Trophoblast cell (in vitro differentiated cells and primary cell): ENCODE measurements at regions not wholly inside any gene's neighbourhood (a gene's known extent, or its start where the extent isn't known, plus 50 kb on each side); places are given as distances from the start of the nearest gene placed in this dataset.

Experiments used
- DNase-seq, 2 donors: peaks; one replicate each; pipeline ENCODE4 v3.0.0-alpha.2; 2016
- H2AFZ ChIP-seq: 2 replicates; pipeline ENCODE4 v1.6.1; 2013; ENCODE audit warnings: low read length, moderate library complexity, mild to moderate bottlenecking; ENCODE audit not compliant: insufficient read depth, poor library complexity
- H2AK5ac ChIP-seq: 2 replicates; pipeline ENCODE4 v1.6.1; 2013; ENCODE audit warnings: mild to moderate bottlenecking, low read length
- H2BK120ac ChIP-seq: 2 replicates; pipeline ENCODE4 v1.6.1; 2013; ENCODE audit warnings: low read length, mild to moderate bottlenecking, moderate library complexity; ENCODE audit not compliant: insufficient read depth, poor library complexity
- H2BK12ac ChIP-seq: 2 replicates; pipeline ENCODE4 v1.6.1; 2013; ENCODE audit warnings: mild to moderate bottlenecking, low read length, moderate library complexity
- H2BK5ac ChIP-seq: 2 replicates; pipeline ENCODE4 v1.6.1; 2013; ENCODE audit warnings: low read length, low read depth, moderate library complexity, mild to moderate bottlenecking; ENCODE audit not compliant: poor library complexity
- H3K14ac ChIP-seq: 2 replicates; pipeline ENCODE4 v1.6.1; 2013; ENCODE audit warnings: mild to moderate bottlenecking, low read length
- H3K18ac ChIP-seq: 2 replicates; pipeline ENCODE4 v1.6.1; 2013; ENCODE audit warnings: mild to moderate bottlenecking, low read length
- H3K23ac ChIP-seq: 2 replicates; pipeline ENCODE4 v1.6.1; 2013; ENCODE audit warnings: low read length
- H3K27ac ChIP-seq: 2 replicates; pipeline ENCODE4 v1.5.1; 2013; ENCODE audit warnings: low read depth, mild to moderate bottlenecking, inconsistent platforms, low read length, moderate library complexity
- H3K27me3 ChIP-seq: 2 replicates; pipeline ENCODE4 v1.6.1; 2013; ENCODE audit warnings: inconsistent platforms, mild to moderate bottlenecking, low read length, moderate library complexity; ENCODE audit not compliant: insufficient read depth
- H3K36me3 ChIP-seq, 2 experiments: 1 replicate in 1 of 2; 2 replicates in 1 of 2; pipeline ENCODE4 v1.6.1; 2013; ENCODE audit warnings: low read length in 2 of 2, mild to moderate bottlenecking in 2 of 2, moderate library complexity in 1 of 2; ENCODE audit not compliant: insufficient read depth in 2 of 2, control insufficient read depth in 1 of 2
- H3K4ac ChIP-seq: 2 replicates; pipeline ENCODE4 v1.6.1; 2013; ENCODE audit warnings: low read depth, mild to moderate bottlenecking, low read length, moderate library complexity
- H3K4me1 ChIP-seq, 2 experiments: 1 replicate in 1 of 2; 2 replicates in 1 of 2; pipeline ENCODE4 v1.6.1; 2013; ENCODE audit warnings: low read length in 2 of 2, mild to moderate bottlenecking in 2 of 2, moderate library complexity in 1 of 2; ENCODE audit not compliant: insufficient read depth in 2 of 2, control insufficient read depth in 1 of 2
- H3K4me2 ChIP-seq: 2 replicates; pipeline ENCODE4 v1.6.1; 2013; ENCODE audit warnings: inconsistent platforms, mild to moderate bottlenecking, low read length, moderate library complexity
- H3K4me3 ChIP-seq: 2 replicates; pipeline ENCODE4 v1.5.1; 2013; ENCODE audit warnings: mild to moderate bottlenecking, low read depth, low read length, inconsistent platforms
- H3K79me1 ChIP-seq: one replicate; pipeline ENCODE4 v1.6.1; 2013; ENCODE audit warnings: low read length
- H3K79me2 ChIP-seq: 2 replicates; pipeline ENCODE4 v1.6.1; 2013; ENCODE audit warnings: low read length, mild to moderate bottlenecking; ENCODE audit not compliant: control insufficient read depth, insufficient read depth, poor library complexity
- H3K9ac ChIP-seq: 2 replicates; pipeline ENCODE4 v1.6.1; 2013; ENCODE audit warnings: mild to moderate bottlenecking, low read length
- H3K9me3 ChIP-seq: 2 replicates; pipeline ENCODE4 v1.6.1; 2013; ENCODE audit warnings: low read depth, mild to moderate bottlenecking, control low read depth, inconsistent platforms, low read length; ENCODE audit not compliant: insufficient read depth
- H4K12ac ChIP-seq: 2 replicates; pipeline ENCODE4 v1.6.1; 2013; ENCODE audit warnings: low read depth, mild to moderate bottlenecking, low read length, moderate library complexity
- H4K8ac ChIP-seq: 2 replicates; pipeline ENCODE4 v1.6.1; 2013; ENCODE audit warnings: low read depth, mild to moderate bottlenecking, low read length, moderate library complexity
- H4K91ac ChIP-seq: one replicate; pipeline ENCODE4 v1.6.1; 2013; ENCODE audit warnings: low read depth, mild to moderate bottlenecking, low read length, moderate library complexity
- WGBS: extraction: QIAGEN DNeasy Blood & Tissue Kit; methylation state at CpG from one replicate; pipeline ENCODE4 v1.1.7; 2013; ENCODE audit warnings: missing lambda C conversion rate; ENCODE audit not compliant: insufficient read length, insufficient coverage; ENCODE audit errors: extremely low coverage; 5-methylcytosine and 5-hydroxymethylcytosine counted together

DNA sequence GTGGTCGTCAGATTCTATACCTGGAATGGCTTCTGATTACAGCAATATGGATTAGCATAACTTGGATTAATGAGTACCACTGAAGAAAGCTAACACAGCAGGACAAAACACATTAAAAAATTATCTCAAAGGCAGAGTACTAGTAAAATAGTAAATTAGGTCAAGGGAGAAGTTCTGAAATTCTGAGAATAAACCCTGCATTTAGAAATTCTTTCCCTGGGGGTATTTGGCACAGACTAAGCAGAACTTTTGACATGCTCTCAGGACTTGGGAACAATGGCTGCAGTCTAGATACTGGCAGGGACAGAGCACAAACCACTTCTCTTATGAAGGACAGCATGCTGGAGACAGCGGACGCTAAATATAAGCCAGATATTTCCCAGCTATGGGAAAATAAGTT lies 85.6 kb upstream of the GRIA4 start:
- peak in 1 of 2 donors; percentile 25 for DNase-seq
- Histone ChIP-seq H3K18ac (no peak overlapping the region), H3K27ac (no peak overlapping the region), H4K91ac (no peak overlapping the region), H2BK120ac (no peak overlapping the region), H3K79me1 (no peaks in the 10 kb centered on the region), H2BK12ac (no peak overlapping the region), H3K36me3 (no peaks in the 10 kb centered on the region), H3K9ac (no peak overlapping the region), H2BK5ac (no peak overlapping the region), H3K9me3 (no peaks in the 10 kb centered on the region), H2AFZ (no peak overlapping the region), H3K14ac (no peak overlapping the region), H3K79me2 (no peaks in the 10 kb centered on the region), H3K4me3 (no peak overlapping the region), H3K4me1 (no peaks in the 10 kb centered on the region), H3K23ac (no peak overlapping the region), H2AK5ac (no peak overlapping the region), H3K4me2 (no peak overlapping the region), H4K12ac (no peak overlapping the region), H3K4ac (no peak overlapping the region), H4K8ac (no peak overlapping the region), H3K27me3 (no peaks in the 10 kb centered on the region)
- WGBS = no CpG with 5 or more reads among the region's 3 CpGs

DNA sequence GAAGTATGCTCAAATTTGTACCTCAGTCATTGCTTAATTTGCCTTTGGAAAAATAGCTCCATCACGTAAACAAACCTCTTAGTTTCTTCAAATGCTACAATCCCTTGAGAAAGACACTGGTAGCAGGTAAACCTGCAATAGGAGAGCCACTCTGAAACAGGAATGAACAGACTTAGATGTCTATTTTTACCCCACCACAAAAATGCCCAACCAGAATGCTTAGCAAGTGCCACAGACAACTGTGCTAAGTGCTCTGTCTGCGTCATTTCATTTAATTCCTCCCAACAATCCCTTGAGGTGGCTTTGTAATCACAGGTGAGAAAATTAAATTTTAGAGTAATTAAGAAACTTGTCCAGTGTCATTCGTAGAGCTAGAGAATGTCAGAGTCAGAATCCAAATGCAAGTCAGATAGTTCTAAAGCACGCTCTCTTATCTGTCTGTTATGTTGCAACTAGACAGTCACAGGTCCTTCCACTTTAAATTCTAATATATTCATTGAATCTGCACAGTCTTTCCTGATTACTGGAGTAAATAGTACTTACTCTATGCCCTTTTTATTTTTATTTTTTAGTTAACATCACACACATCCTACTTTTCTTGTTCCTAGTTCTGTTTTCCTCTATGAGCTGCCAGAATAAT lies 89.0 kb upstream of the GRIA4 start:
- H2AFZ ChIP-seq = no peak overlapping the region
- H3K23ac ChIP-seq = no peak overlapping the region
- no peaks in the 10 kb centered on the region for H3K27me3 ChIP-seq
- DNase-seq = no peak
- WGBS = no CpG with 5 or more reads among the region's 4 CpGs
- no peaks in the 10 kb centered on the region for H3K79me2 ChIP-seq
- H3K18ac ChIP-seq = no peak overlapping the region
- H4K12ac ChIP-seq = no peak overlapping the region
- H4K8ac ChIP-seq = no peak overlapping the region
- H3K4me1 ChIP-seq = no peaks in the 10 kb centered on the region
- no peaks in the 10 kb centered on the region for H3K9me3 ChIP-seq
- H3K4me3 ChIP-seq = no peak overlapping the region
- no peak overlapping the region for H2BK120ac ChIP-seq
- no peaks in the 10 kb centered on the region for H3K79me1 ChIP-seq
- no peak overlapping the region for H3K14ac ChIP-seq
- H2BK5ac ChIP-seq = no peak overlapping the region
- no peaks in the 10 kb centered on the region for H3K36me3 ChIP-seq
- H4K91ac ChIP-seq = no peak overlapping the region
- no peak overlapping the region for H2BK12ac ChIP-seq
- no peak overlapping the region for H3K4me2 ChIP-seq
- H2AK5ac ChIP-seq = no peak overlapping the region
- no peak overlapping the region for H3K9ac ChIP-seq
- no peak overlapping the region for H3K27ac ChIP-seq
- H3K4ac ChIP-seq = no peak overlapping the region

DNA sequence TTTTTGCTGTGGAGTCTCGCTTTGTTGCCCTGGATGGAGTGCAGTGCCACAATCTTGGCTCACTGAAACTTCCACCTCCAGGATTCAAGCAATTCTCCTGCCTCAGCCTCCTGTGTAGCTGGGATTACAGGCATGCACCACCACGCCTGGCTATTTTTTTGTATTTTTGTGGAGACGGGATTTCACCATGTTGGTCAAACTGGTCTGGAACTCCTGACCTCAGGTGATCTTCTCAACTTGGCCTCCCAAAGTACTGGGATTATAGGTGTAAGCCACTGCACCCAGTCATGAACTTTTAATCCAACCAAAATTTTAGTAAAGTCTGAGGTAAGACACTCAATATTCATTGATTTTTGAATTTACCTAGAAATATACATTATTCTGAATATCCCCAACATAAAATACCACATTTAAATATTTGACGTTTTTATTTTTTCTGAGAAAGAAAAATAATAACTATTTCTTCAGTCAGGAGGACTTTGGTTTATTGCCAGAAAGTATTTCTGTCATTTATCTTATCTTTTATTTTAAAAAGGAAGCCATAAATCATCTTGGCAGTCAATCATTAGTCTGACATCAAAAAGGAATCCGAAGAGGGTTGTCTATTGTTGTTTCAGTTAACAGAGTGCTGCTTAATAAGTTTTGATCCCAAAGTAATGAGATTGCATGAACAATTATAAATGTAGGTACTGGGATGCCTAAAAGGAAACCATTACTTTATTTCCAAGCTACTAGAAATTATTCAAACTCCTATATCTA lies 102.2 kb upstream of the GRIA4 start:
- Histone ChIP-seq H4K8ac (no peak overlapping the region), H3K36me3 (no peaks in the 10 kb centered on the region), H3K79me2 (no peaks in the 10 kb centered on the region), H3K4me2 (no peak overlapping the region), H4K91ac (no peak overlapping the region), H3K9ac (no peak overlapping the region), H3K4me1 (no peaks in the 10 kb centered on the region), H4K12ac (no peak overlapping the region), H2BK120ac (no peak overlapping the region), H3K23ac (no peak overlapping the region), H3K9me3 (no peaks in the 10 kb centered on the region), H3K27ac (no peak overlapping the region), H3K18ac (no peak overlapping the region), H3K27me3 (no peaks in the 10 kb centered on the region), H3K79me1 (no peaks in the 10 kb centered on the region), H2AK5ac (no peak overlapping the region), H3K14ac (no peak overlapping the region), H2BK5ac (no peak overlapping the region), H3K4me3 (no peak overlapping the region), H3K4ac (no peak overlapping the region), H2AFZ (no peak overlapping the region), H2BK12ac (no peak overlapping the region)
- no peak for DNase-seq
- WGBS = no CpG with 5 or more reads among the region's 5 CpGs

DNA sequence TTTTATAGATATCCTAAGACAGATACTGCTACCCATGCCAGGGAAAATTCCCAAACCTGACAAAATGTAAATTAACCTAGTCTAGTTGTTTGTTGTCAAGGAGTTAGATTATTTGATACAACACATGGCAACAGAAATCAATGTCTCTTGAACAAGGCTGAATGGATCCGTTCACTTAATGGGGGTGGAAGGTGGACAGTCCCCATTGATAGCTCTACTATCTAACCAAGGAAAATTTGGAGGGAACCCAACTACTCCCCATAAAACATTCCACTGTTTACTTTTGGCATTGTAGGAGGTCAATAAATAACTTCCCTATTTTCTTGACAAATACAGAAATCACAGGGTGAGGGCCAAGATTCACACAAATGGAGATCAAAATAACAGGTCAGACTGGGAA lies 117.9 kb upstream of the GRIA4 start:
- Histone ChIP-seq H3K23ac (no peak overlapping the region), H3K14ac (no peak overlapping the region), H3K79me2 (no peaks in the 10 kb centered on the region), H3K27ac (no peak overlapping the region), H3K9me3 (no peaks in the 10 kb centered on the region), H2BK12ac (no peak overlapping the region), H4K8ac (no peak overlapping the region), H4K91ac (no peak overlapping the region), H3K27me3 (no peaks in the 10 kb centered on the region), H2AFZ (no peak overlapping the region), H3K4me2 (no peak overlapping the region), H3K4me3 (no peak overlapping the region), H3K9ac (no peak overlapping the region), H4K12ac (no peak overlapping the region), H3K79me1 (no peaks in the 10 kb centered on the region), H2BK5ac (no peak overlapping the region), H3K4ac (no peak overlapping the region), H3K36me3 (no peaks in the 10 kb centered on the region), H2BK120ac (no peak overlapping the region), H3K18ac (no peak overlapping the region), H2AK5ac (no peak overlapping the region), H3K4me1 (no peaks in the 10 kb centered on the region)
- no peak for DNase-seq
- no CpG with 5 or more reads among the region's 1 CpG for WGBS
